ENCODE measurements at regions not wholly inside any gene's neighbourhood (a gene's known extent, or its start where the extent isn't known, plus 50 kb on each side); places are given as distances from the start of the nearest gene placed in this dataset.
"Not testable (repeated sequence)": the region's sequence is repeated elsewhere in the genome, so short reads cannot be mapped to it uniquely, and the experiment has no call there.

DNA sequence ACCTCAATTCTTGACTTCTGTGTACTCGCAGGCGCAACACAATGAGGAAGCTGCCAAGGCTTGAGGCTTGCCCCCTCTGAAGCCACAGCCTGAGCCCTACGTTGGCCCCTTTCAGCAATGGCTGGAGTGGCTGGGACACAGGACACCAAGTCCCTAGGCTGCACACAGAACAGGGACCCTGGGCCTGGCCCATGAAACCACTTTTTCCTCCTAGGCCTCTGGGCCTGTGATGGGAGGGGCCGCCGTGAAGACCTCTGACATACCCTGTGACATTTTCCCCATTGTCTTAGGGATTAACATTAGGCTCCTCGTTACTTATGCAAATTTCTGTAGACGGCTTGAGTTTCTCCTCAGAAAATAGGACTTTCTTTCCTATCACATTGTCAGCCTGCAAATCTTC lies 507.2 kb upstream of the ZNF608 start:
- TF ChIP-seq, protein P1, sequence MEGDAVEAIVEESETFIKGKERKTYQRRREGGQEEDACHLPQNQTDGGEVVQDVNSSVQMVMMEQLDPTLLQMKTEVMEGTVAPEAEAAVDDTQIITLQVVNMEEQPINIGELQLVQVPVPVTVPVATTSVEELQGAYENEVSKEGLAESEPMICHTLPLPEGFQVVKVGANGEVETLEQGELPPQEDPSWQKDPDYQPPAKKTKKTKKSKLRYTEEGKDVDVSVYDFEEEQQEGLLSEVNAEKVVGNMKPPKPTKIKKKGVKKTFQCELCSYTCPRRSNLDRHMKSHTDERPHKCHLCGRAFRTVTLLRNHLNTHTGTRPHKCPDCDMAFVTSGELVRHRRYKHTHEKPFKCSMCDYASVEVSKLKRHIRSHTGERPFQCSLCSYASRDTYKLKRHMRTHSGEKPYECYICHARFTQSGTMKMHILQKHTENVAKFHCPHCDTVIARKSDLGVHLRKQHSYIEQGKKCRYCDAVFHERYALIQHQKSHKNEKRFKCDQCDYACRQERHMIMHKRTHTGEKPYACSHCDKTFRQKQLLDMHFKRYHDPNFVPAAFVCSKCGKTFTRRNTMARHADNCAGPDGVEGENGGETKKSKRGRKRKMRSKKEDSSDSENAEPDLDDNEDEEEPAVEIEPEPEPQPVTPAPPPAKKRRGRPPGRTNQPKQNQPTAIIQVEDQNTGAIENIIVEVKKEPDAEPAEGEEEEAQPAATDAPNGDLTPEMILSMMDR (conservative IDR thresholded peaks at IDR 0.05; ENCODE audit: low read length), result not testable (repeated sequence)
- not testable (repeated sequence) for TF ChIP-seq EZH2phosphoT487 (IDR thresholded peaks at IDR 0.05; ENCODE audit: borderline replicate concordance, low read depth, low read length)
